ENCODE measurements at regions not wholly inside any gene's neighbourhood (a gene's known extent, or its start where the extent isn't known, plus 50 kb on each side); places are given as distances from the start of the nearest gene placed in this dataset.

GRCh38 chr9:135372501-135373008, 107.0 kb upstream of the PPP1R26 start:
- TF ChIP-seq CTCF (IDR thresholded peaks at IDR 0.05; ENCODE audit: borderline replicate concordance, control extremely low read depth, extremely low read depth, insufficient read depth, missing control alignments) = no peak
- no peak for DNase-seq (ENCODE audit: low spot score)
- in situ Hi-C loops (cut with MboI; ENCODE audit: low sequenced_read_pairs, unreplicated experiment) = no loop called here

DNA sequence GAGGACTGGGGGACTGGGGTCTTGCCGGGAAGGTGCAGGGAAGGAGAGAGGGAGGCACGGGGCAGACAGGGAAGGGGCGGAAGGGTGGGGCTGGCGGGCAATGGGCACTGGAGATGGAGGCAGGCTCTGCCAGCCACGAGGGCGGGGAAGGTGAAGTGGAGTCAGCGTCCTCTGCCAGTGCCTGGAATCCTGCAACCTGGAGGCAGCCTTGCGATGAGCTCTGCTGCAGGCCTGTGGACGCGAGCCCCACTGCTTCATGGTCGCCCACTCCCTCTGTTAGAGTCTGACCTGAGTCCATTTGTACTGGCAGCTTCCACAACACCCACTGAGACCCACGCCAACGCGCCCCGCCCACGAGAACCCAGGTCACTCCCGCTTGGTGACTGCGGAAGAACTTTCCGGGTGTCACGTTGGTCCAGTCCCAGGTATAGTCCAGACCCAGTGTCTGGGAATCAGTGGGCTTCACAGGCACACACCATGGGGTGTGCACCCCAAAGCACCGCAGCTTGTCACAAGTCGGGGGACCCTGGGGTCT, 106.4 kb upstream of the PPP1R26 start:
- in situ Hi-C loops (cut with MboI; ENCODE audit: low sequenced_read_pairs, unreplicated experiment) = no loop called here
- no peak for DNase-seq (ENCODE audit: low spot score)
- TF ChIP-seq CTCF (IDR thresholded peaks at IDR 0.05; ENCODE audit: borderline replicate concordance, control extremely low read depth, extremely low read depth, insufficient read depth, missing control alignments) = no peak

DNA sequence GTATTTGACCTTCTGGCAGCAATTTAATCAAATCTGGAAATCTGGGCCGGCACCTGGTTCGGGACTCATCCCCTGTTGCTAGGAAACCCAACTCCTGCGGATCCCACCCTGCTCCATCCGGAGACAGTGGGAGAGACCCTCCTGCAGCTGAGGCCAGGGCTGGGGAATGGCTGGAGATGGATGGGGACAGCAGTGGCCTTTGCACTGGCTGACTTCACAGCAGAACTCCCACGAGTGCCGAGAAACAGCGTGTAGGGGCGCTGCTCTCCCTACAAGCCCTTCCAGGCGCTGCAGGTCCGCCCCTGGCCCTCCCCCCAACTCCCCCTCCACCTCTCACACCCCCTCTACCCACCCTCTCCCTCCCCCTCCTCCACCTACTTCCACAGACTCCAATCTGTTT, 105.8 kb upstream of the PPP1R26 start:
- DNase-seq (ENCODE audit: low spot score) = no peak
- no peak for TF ChIP-seq CTCF (IDR thresholded peaks at IDR 0.05; ENCODE audit: borderline replicate concordance, control extremely low read depth, extremely low read depth, insufficient read depth, missing control alignments)
- in situ Hi-C loops (cut with MboI; ENCODE audit: low sequenced_read_pairs, unreplicated experiment) = no loop called here

- in situ Hi-C loops (cut with MboI; ENCODE audit: low sequenced_read_pairs, unreplicated experiment) = no loop called here
- DNase-seq (ENCODE audit: low spot score) = no peak
- TF ChIP-seq CTCF (IDR thresholded peaks at IDR 0.05; ENCODE audit: borderline replicate concordance, control extremely low read depth, extremely low read depth, insufficient read depth, missing control alignments) = no peak
Measured at GRCh38 chr9:135374591-135374990, 105.0 kb upstream of the PPP1R26 start.

DNA sequence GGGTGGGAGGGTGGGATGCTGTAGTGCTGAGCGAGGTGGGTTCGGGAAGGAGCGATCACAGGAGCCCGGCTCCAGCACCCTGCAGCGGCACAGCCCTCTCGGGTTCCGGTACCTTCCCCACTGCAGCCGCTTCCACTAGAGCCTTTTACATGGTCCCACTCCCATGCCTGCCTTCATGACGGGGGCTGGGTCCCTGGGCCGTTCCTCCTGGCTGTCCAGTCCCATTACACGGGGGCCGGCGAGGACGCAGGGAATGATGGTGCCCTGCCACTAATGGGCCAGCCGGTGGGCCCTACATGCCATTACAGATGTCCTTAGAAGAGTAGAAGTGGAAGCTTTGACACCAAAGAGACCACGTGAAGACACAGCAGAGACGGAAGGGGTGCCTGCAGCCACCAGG, 104.6 kb upstream of the PPP1R26 start:
- in situ Hi-C loops (cut with MboI; ENCODE audit: low sequenced_read_pairs, unreplicated experiment) = no loop called here
- no peak for TF ChIP-seq CTCF (IDR thresholded peaks at IDR 0.05; ENCODE audit: borderline replicate concordance, control extremely low read depth, extremely low read depth, insufficient read depth, missing control alignments)
- DNase-seq (ENCODE audit: low spot score) = no peak

DNA sequence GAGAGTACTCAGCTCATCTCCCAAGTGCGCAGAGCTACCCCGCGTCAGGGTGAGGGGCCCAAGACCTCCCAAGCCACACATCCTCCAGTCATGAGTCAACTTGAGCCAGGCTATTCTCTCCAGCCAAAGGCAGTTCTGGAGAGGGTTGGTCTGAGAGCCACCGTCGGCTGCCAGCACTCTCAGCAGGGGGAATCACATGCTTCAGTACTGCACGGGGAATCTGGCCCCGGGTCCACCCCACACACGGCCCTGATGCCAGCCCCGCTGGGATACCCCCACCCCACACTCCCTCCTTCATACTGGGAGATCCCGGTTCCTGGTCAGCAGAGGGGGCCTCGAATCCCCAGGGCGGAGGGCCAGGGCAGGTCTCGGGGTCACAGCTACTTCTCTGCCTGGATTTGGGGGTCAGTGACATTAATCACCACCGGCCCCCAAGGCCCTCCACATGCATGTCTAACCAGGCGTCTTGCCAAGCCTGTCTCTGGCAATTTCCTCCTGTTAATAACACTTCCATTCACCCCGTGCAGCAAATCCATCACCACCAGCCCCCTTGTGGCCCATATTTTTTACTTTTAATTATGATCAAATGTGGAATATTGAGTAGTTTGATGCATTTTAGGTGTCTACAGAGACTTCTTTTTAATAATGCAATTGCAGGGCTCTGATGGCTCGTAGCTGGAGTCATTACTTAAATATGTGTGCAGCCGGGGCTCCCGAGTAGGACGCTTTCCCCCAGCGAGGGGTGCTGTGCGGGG, 102.9 kb upstream of the PPP1R26 start:
- no peak for DNase-seq (ENCODE audit: low spot score)
- TF ChIP-seq CTCF (IDR thresholded peaks at IDR 0.05; ENCODE audit: borderline replicate concordance, control extremely low read depth, extremely low read depth, insufficient read depth, missing control alignments) = no peak
- in situ Hi-C loops (cut with MboI; ENCODE audit: low sequenced_read_pairs, unreplicated experiment) = no loop called here

Measured in GM13976 (cell line).